ENCODE measurements at regions not wholly inside any gene's neighbourhood (a gene's known extent, or its start where the extent isn't known, plus 50 kb on each side); places are given as distances from the start of the nearest gene placed in this dataset.

DNA sequence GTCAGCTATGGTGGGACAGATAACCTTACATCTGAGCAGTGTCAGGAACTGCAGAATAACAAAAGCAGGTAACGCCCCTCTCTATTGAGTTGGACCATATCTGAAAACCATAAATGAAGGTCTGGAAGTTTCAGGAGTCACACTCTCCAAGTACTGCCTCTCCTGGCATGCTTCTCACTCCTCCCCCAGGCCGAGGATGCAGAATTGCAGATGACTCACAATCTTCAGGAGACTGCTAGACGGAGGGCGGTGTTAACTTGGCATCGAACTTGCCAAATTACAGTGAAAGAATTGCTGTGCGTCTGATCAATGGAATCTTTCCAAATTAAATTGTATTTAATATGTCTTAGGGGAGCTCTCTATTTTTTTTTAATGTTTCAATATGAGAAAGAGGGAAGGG, 67.1 kb upstream of the TRIM2 start:
- Mint-ChIP-seq H3K27me3 (ENCODE audit: unreplicated experiment) (no peaks in the 10 kb centered on the region), H3K4me1 (ENCODE audit: unreplicated experiment) (peaks cover 12% of the 10 kb centered on the region), H3K36me3 (ENCODE audit: unreplicated experiment) (no peaks in the 10 kb centered on the region), H3K27ac (ENCODE audit: unreplicated experiment) (no peak overlapping the region), H3K9me3 (ENCODE audit: unreplicated experiment) (no peaks in the 10 kb centered on the region), H3K4me3 (ENCODE audit: unreplicated experiment) (no peak overlapping the region)
- no peak for DNase-seq (ENCODE audit: extremely low spot score, unreplicated experiment)
- TF ChIP-seq, protein P1, sequence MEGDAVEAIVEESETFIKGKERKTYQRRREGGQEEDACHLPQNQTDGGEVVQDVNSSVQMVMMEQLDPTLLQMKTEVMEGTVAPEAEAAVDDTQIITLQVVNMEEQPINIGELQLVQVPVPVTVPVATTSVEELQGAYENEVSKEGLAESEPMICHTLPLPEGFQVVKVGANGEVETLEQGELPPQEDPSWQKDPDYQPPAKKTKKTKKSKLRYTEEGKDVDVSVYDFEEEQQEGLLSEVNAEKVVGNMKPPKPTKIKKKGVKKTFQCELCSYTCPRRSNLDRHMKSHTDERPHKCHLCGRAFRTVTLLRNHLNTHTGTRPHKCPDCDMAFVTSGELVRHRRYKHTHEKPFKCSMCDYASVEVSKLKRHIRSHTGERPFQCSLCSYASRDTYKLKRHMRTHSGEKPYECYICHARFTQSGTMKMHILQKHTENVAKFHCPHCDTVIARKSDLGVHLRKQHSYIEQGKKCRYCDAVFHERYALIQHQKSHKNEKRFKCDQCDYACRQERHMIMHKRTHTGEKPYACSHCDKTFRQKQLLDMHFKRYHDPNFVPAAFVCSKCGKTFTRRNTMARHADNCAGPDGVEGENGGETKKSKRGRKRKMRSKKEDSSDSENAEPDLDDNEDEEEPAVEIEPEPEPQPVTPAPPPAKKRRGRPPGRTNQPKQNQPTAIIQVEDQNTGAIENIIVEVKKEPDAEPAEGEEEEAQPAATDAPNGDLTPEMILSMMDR (IDR thresholded peaks at IDR 0.05) = no peak

GRCh38 chr4:153137677-153138630, 66.3 kb upstream of the TRIM2 start:
- Mint-ChIP-seq H3K4me3 (ENCODE audit: unreplicated experiment) (no peak overlapping the region), H3K4me1 (ENCODE audit: unreplicated experiment) (peaks cover 12% of the 10 kb centered on the region), H3K36me3 (ENCODE audit: unreplicated experiment) (no peaks in the 10 kb centered on the region), H3K27me3 (ENCODE audit: unreplicated experiment) (no peaks in the 10 kb centered on the region), H3K9me3 (ENCODE audit: unreplicated experiment) (no peaks in the 10 kb centered on the region), H3K27ac (ENCODE audit: unreplicated experiment) (no peak overlapping the region)
- TF ChIP-seq, protein P1 (IDR thresholded peaks at IDR 0.05) = no peak
- no peak for DNase-seq (ENCODE audit: extremely low spot score, unreplicated experiment)

DNA sequence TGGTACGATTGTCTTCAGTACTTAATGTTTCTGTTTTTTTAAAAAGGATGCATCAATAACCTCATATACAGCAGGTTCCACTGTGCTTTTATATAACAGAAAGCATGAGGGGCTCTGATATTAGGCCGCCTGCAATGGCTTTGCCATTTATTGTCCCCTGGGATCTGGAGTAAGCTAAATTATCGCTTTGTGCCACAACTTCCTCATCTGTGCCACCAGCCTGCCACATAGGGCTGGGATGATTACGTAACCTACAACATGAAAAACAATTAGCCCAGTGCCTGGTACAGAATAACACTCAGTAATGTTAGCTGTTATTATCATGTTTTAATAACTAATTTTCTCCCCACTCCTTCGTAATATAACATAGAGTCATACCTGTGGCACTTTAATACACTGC, 65.5 kb upstream of the TRIM2 start:
- Mint-ChIP-seq H3K36me3 (ENCODE audit: unreplicated experiment) (no peaks in the 10 kb centered on the region), H3K27me3 (ENCODE audit: unreplicated experiment) (no peaks in the 10 kb centered on the region), H3K27ac (ENCODE audit: unreplicated experiment) (no peak overlapping the region), H3K4me1 (ENCODE audit: unreplicated experiment) (peaks cover 19% of the 10 kb centered on the region), H3K9me3 (ENCODE audit: unreplicated experiment) (no peaks in the 10 kb centered on the region), H3K4me3 (ENCODE audit: unreplicated experiment) (no peak overlapping the region)
- DNase-seq (ENCODE audit: extremely low spot score, unreplicated experiment) = no peak
- TF ChIP-seq, protein P1 (IDR thresholded peaks at IDR 0.05) = no peak

DNA sequence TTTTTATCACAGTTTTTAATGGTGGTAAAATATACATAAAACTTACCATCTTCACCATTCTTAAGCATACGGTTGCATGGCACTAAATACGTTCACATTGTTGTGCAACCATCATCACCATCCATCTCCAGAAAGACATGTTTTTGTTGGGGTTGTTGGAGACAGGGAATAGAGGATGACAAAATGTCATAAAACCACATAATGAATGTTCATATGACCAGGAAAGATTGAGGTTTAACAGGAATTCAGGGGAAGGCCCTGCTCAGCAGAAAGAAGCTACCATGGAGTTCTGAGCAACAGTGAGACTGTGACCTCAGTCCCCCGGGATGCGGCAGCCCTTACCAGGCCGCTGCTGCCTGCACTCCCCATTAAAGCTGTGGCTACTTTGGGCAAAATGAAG, 63.9 kb upstream of the TRIM2 start:
- Mint-ChIP-seq H3K27me3 (ENCODE audit: unreplicated experiment) (no peaks in the 10 kb centered on the region), H3K4me3 (ENCODE audit: unreplicated experiment) (no peak overlapping the region), H3K36me3 (ENCODE audit: unreplicated experiment) (no peaks in the 10 kb centered on the region), H3K27ac (ENCODE audit: unreplicated experiment) (no peak overlapping the region), H3K9me3 (ENCODE audit: unreplicated experiment) (no peaks in the 10 kb centered on the region), H3K4me1 (ENCODE audit: unreplicated experiment) (peaks cover 28% of the 10 kb centered on the region)
- TF ChIP-seq, protein P1 (IDR thresholded peaks at IDR 0.05) = no peak
- no peak for DNase-seq (ENCODE audit: extremely low spot score, unreplicated experiment)

- peaks cover 28% of the 10 kb centered on the region for H3K4me1 Mint-ChIP-seq (ENCODE audit: unreplicated experiment)
Observed at GRCh38 chr4:153141238-153141637, 63.0 kb upstream of the TRIM2 start.

More at GRCh38 chr4:153141238-153141637, 63.0 kb upstream of the TRIM2 start:
- H3K36me3 Mint-ChIP-seq (ENCODE audit: unreplicated experiment) = no peaks in the 10 kb centered on the region
- DNase-seq (ENCODE audit: extremely low spot score, unreplicated experiment) = no peak
- no peaks in the 10 kb centered on the region for H3K27me3 Mint-ChIP-seq (ENCODE audit: unreplicated experiment)
- no peak overlapping the region for H3K4me3 Mint-ChIP-seq (ENCODE audit: unreplicated experiment)
- no peaks in the 10 kb centered on the region for H3K9me3 Mint-ChIP-seq (ENCODE audit: unreplicated experiment)
- no peak overlapping the region for H3K27ac Mint-ChIP-seq (ENCODE audit: unreplicated experiment)
- TF ChIP-seq, protein P1 (IDR thresholded peaks at IDR 0.05) = no peak

All from osteocyte (in vitro differentiated cells).